Stimulated activated CD8-positive, alpha-beta memory T cell treated with anti-CD3 and anti-CD28 coated beads, Interleukin-4, amount 100 ng/mL, for 48 hours (primary cell): ENCODE measurements at regions not wholly inside any gene's neighbourhood (a gene's known extent, or its start where the extent isn't known, plus 50 kb on each side); places are given as distances from the start of the nearest gene placed in this dataset.
"Not testable (repeated sequence)": the region's sequence is repeated elsewhere in the genome, so short reads cannot be mapped to it uniquely, and the experiment has no call there.

Experiments
- DNase-seq: peaks from one replicate; pipeline ENCODE4 v3.0.0-alpha.2; 2020

GRCh38 chr5:8491254-8491653, 622.3 kb downstream of the MTRR start:
- DNase-seq = no peak

- no peak for DNase-seq
These were observed 624.2 kb downstream of the MTRR start for GRCh38 chr5:8493176-8493575.

GRCh38 chr5:8500426-8500825, 631.5 kb downstream of the MTRR start:
- DNase-seq = no peak

- no peak for DNase-seq
These were observed 636.2 kb downstream of the MTRR start for GRCh38 chr5:8505196-8505595.

- DNase-seq = no peak
These were observed 639.3 kb downstream of the MTRR start for GRCh38 chr5:8508231-8508630.

- no peak for DNase-seq
These were observed 647.4 kb downstream of the MTRR start for GRCh38 chr5:8516356-8516755.

GRCh38 chr5:8517456-8517855, 648.5 kb downstream of the MTRR start:
- DNase-seq = no peak

GRCh38 chr5:8520917-8521316, 652.0 kb downstream of the MTRR start:
- DNase-seq = no peak

- no peak for DNase-seq
These were observed 653.0 kb downstream of the MTRR start for GRCh38 chr5:8521991-8522390.

GRCh38 chr5:8522646-8523045, 653.7 kb downstream of the MTRR start:
- no peak for DNase-seq

- DNase-seq = no peak
These were observed 654.6 kb downstream of the MTRR start for GRCh38 chr5:8523501-8523900.

GRCh38 chr5:8525819-8526218, 656.9 kb downstream of the MTRR start:
- DNase-seq = no peak

GRCh38 chr5:8528106-8528505, 659.2 kb downstream of the MTRR start:
- DNase-seq = no peak

GRCh38 chr5:8538821-8539220, 669.9 kb downstream of the MTRR start:
- DNase-seq = no peak

GRCh38 chr5:8540317-8540716, 671.4 kb downstream of the MTRR start:
- DNase-seq = no peak

- DNase-seq = no peak
These were observed 682.0 kb downstream of the MTRR start for GRCh38 chr5:8550921-8551320.

- no peak for DNase-seq
These were observed 684.4 kb downstream of the MTRR start for GRCh38 chr5:8553364-8553763.

- no peak for DNase-seq
These were observed 688.8 kb downstream of the MTRR start for GRCh38 chr5:8557728-8558127.

- DNase-seq = no peak
These were observed 691.8 kb downstream of the MTRR start for GRCh38 chr5:8560776-8561175.

GRCh38 chr5:8561224-8561840, 692.4 kb downstream of the MTRR start:
- DNase-seq = no peak

- no peak for DNase-seq
These were observed 692.9 kb downstream of the MTRR start for GRCh38 chr5:8561854-8562253.

- DNase-seq = not testable (repeated sequence)
These were observed 694.6 kb downstream of the MTRR start for GRCh38 chr5:8563540-8563939.

GRCh38 chr5:8568858-8569257, 699.9 kb downstream of the MTRR start:
- DNase-seq = no peak

- no peak for DNase-seq
These were observed 701.6 kb downstream of the MTRR start for GRCh38 chr5:8570528-8570927.

GRCh38 chr5:8576178-8576577, 707.2 kb downstream of the MTRR start:
- DNase-seq = no peak

- DNase-seq = no peak
These were observed 708.8 kb downstream of the MTRR start for GRCh38 chr5:8577792-8578191.
